G401 (cell line): ENCODE measurements at regions not wholly inside any gene's neighbourhood (a gene's known extent, or its start where the extent isn't known, plus 50 kb on each side); places are given as distances from the start of the nearest gene placed in this dataset.

Source experiments
- DNase-seq: peaks from one replicate; pipeline ENCODE4 v3.0.0-alpha.2; 2015; ENCODE audit warnings: low spot score
- in situ Hi-C: cut with HindIII; loops from 2 replicates; pipeline ENCODE4 v1.10.0; 2016; ENCODE audit warnings: low sequenced_read_pairs, mixed read lengths

DNA sequence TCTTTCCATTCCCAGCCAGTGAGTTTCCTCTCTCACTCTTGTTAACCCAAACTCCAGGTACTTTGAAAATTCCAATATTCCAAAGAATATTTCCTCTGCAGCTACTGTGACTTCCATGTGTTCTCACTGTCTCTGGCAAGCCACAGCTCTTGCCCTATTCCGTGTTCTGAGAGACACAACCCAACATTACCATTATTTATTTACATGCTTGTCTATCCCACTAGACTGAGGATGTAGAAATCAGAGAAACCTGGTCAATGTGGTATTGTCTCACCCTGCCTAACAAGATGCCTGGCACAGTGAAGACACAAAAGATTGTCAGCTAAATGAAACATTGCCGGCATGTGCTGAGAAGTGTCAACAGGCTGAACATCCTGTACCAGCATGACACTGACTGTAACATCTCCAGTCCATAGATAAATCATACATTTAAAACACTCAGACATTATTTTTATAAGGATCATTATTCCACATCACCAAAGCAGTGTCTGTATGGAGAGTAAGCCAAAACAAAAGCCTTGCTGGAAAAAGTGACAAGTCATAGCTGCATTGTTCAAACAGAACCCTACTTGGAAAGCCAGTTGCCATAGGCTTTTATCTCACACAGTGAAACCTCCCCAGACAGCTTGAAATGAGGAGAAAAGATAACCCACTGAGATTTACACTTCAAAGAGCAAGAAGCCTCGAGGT lies 72.3 kb downstream of the SIPA1L2 start:
- in situ Hi-C loops: no loop called here

DNA sequence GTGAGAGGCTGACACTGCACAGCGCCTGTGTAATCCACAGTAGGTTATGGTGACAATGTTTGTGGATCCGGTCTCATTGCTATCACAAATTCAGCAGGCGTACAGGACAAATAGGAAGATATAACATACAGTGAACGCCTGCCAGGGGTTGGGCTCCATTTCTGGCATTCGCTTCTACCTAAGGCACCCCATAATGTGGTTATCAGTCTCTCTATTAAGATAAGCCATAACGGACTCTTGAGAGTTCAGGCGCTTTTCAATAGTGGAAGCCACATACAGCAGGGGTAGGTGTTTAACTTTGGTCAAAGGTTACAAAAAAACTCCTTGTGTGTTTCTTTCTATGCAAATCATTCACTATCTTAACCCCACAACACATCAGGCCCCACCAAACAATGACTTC lies 72.8 kb downstream of the SIPA1L2 start:
- in situ Hi-C loops: no loop called here
- no peak for DNase-seq

More for the DNA sequence above, 72.3 kb downstream of the SIPA1L2 start:
- no peak for DNase-seq

DNA sequence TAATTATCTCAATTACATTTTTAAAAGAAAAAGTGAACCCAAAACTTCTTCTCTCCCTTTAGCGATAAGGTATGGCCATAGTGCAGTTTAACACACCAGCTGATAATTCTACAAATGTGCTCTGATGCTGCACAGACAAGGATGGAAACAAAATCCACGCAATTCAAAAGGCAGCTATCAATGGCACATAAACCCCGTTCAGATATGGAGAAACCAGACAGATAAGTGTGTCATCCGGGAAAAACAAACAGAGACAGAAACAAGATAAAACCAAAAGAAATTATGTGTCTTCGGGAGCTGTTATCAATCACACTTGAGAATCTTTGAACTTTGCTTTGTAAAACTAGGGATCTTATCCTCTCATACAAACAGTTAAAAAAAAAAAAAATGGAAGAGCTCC lies 73.6 kb downstream of the SIPA1L2 start:
- no peak for DNase-seq
- in situ Hi-C loops: no loop called here

DNA sequence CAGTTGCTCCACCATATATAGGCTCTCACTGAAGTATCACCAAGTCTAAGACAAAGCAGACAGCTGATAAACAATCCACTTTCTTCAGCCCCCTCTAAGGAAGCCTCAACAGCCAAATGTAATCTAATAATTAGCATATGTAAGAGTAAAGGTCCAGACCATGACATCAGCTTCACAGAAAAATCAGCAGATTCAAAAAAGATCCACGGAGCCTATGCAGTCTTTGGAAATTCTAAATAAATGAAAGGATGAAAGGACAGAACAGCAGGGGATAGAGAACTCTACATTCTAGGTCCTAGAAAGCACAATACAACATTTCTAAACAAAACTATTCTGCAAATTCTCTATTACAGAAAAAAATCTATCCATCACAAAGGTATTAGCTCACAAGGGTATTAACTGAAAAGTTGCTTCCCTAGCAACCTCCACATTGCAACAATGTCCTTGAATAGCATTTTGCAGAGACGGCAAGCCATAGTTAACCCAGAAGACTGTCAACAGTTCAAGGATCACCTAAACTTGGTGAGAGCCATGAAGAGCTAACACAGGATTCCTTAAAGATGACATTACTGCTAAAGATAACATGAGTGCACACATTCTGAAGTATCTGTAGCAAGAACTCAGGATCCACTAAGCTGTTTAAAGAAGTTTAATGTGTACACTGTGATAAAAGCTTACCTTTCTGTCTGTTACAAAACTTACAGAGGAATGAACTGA lies 74.3 kb downstream of the SIPA1L2 start:
- in situ Hi-C loops: no loop called here

DNA sequence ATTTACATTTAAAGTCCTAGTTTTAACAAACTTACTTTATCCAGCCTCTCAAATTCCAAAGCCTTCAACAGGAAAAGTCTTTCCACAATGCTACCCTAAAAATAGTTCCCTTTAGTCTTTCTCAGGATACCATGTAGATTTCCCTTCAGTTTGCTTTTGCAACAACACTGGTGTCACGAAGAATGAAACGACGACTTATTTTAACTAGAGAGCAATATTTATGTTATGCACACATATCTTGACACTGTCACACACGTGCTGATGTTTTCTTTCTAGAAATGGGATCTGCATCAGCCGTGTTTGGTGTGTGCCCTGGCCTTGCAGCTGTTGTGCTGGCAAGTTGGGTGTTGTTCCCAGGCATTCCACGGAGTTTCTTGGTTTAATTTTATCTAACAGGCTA lies 75.5 kb downstream of the SIPA1L2 start:
- in situ Hi-C loops: no loop called here
- DNase-seq: no peak

More for the DNA sequence above, 74.3 kb downstream of the SIPA1L2 start:
- DNase-seq: no peak

DNA sequence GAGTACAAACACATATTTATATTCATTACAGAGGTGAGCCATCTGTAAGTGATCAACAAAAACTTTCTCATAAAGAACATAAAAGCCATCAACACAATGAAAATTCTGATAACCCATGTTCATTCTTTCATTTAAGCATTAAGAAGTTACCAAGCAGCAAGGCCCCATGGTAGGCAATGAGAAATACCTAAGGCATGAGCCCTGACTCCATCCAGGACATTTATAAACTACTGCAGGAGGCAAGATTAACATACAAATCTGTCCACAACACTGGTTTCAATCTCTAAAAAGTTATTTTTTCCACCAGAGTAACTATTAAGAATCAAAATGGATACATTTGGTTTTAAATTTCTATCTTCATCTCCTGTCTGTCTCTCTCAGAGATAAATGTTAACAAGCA lies 76.1 kb downstream of the SIPA1L2 start:
- no peak for DNase-seq
- in situ Hi-C loops: no loop called here

DNA sequence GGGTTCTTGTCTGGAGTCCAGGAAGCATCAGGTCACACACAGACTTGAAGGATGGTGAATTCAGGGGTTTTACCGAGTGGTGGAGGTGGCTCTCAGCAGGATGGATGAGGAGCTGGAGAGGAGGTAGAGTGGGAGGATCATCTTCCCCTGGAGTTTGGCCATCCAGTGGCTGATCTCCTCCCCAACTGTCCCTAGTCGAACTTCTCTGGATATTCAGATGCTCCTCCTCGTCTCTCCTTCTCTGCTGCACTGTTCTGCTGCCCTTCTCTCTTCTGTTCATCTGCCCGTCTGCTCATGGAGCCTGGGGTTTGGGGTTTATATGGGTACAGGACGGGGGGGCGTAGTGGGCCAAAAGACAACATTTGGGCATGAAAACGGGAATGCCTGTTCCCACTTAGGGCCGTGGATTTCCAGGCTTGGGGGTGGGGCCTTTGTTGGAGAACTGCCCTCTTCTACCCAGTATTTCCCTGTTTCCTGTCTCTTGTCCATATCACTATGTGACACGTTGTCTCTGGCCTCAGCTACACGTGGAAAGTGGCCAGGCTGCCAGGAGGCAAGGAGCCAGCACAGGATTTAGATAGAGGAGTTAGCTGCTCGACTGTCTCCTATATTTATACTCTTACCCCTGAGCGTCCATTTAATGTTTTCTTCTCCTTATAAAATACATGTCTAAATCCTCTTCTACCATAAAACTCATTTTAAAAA lies 76.7 kb downstream of the SIPA1L2 start:
- in situ Hi-C loops: no loop called here
- peak; percentile 33 for DNase-seq

DNA sequence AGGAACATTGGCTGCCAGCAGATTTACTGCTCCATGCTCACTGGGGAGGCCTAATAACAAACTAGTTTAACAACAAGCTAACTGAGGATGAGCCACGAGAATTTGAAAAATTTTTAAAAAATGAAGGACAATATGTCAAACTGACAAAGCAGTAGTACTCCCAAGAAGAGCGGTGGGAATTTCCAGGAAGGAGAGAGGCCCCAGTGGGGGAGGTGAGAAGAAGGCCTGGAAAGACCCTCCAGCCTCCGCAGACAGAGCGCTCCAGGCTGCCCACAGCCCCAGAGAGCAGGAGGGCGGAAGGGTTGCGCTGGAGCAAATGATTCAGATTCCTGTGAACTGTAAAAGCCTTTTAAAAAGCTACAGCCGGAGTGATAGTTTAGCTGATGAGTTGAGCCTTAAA lies 78.5 kb downstream of the SIPA1L2 start:
- in situ Hi-C loops: no loop called here
- no peak for DNase-seq

DNA sequence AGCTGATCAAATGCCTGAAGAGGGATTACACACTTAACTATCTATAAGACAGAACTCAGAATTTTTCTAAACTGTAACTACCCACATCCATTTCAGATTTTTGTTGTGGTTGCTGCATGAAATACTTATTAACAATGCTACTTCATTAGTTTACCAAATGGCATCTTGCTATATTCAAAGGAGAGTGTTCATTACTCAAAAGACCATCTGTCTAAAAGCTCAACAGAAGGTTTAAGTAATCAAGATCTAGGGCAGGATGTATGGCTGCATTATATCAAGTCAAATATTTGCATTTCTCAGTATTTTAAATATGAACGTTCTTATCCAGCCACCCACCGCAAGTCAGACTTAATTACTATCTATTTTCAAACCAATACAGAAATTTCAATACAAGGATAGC lies 79.9 kb downstream of the SIPA1L2 start:
- in situ Hi-C loops: no loop called here
- no peak for DNase-seq

DNA sequence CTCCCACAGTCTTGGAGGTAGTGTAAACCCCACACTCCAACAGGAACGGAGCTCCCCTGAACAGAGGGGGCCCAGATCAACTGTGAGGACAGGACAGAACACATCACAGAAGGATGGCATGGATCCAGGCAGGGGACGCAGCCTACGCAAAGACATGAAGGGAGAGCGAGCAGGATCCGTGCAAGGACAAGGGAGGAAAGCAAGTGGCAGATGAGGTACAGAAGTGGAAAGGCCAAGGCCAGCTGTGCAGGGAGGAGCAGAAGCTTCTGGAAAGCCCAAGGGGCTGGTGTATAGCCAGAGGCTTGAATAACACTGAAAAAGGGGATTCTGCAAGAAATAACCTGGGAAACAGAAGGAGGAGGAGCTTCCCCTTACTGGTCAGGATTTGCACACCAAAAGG lies 81.2 kb downstream of the SIPA1L2 start:
- DNase-seq: no peak
- in situ Hi-C loops: no loop called here

DNA sequence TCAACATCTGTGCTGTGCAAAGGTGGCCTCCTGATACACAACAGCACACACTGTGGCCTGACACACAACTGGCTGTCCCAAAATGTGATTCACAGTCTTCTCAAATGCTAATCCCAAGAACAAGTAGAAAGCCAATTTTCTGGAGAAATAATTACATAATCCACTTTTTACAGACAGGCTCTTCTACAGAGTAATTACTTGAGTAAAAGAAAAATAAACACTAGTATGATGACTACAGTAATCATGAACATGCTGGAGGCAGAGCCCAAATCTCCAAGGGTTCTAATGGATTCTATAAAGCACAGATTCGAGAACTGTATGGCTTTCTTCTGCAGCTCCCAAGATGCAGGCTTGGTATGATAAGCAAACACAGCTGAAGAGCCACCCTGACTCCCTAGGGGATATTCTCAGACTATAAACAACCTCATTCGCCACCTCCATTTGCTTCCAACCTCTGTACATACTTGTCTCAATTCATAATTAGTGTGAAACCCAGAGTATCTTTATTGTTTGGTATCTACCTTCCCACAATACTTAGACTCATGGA lies 81.9 kb downstream of the SIPA1L2 start:
- in situ Hi-C loops: no loop called here
- DNase-seq: no peak

DNA sequence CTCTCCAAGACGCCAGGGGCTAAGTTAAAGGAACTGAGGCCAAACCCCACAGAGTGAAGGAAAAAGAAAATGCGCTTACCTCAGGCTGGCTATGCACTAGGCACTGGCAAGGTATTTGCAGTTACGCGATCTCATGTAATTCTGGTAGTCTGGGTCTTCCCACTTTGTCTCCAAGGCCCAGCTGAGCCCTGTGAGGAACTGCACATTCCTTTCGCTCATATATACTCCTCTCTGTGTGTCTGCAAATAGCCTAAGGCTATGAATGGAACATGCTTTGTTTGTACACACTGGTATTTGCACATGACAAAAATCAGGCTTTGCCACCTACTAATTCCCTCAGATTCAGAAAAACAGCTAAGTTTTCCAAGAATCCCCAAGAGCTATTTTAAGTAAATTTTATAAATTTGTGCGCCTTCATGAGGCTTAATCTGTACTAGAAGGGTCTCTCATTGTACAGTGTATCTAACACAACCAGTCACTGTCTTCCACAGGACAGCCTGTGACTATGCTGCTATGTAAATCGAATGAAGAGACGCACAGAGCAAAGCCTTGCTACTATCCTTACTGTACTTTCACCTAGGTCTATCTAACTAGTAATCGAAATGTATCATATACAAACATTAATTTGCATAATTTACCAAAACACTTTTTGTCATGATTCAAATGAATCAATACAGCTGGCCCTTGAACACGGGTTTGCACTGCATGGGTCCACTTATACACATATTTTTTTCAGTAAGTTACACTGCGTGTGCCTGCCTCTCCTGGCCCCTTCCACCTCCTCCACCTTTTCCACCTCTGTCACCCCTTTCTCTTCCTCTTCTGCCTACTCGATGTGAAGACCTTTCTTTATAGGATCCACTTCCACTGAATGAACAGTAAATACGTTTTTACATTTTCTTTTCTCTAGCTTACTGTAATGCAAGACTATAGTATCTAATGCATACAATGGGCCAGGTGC lies 87.0 kb downstream of the SIPA1L2 start:
- in situ Hi-C loops: no loop called here
- DNase-seq: no peak

DNA sequence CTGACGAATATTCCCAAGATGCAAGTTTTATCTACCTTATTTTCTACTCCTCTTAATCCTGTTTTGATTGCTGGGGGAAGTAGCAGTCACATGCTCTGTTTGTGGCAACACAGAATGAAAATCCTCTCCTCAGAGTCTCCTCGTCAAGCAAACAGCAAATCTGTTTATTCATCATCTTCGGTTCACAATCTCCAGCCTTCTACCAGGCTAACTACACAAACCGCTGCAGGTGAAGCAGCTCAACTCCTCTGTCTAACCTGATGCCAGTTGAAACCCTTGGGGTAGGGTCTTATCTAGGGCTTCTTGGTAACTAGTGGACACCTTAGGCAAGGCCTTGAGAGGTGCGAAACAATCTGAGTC lies 91.0 kb downstream of the SIPA1L2 start:
- in situ Hi-C loops: no loop called here

DNA sequence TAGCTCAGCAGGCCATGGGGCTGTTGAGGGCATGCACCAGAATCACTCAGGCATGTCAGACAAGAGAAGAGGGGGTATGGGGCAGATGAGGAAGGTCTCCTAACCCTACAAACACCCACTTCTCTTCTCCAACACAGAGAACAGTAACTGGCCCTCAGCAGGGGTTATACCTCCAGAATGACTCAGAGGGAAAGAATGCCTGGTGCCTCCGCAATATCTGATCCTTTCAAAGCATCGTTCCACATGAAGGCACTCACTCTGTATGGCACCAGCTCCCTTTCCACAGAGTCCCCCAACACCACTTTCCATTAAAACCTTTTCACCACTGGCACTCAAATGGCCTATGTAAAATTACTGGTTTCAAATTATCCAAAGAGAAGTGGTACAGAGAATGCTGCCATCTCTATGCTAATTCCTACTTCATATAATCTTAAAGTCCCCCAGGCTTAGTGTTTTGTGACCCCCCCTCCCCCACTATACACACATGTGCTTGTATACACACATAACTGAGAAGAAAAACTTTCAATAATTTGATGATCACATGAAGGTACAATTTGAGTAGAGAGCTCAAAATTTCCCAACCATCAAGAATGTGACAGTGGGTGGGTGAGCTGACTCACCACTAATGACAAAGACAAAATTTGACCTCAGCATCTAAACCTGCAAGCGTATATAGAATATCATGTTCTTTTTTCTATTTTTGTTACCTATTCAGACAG lies 91.5 kb downstream of the SIPA1L2 start:
- in situ Hi-C loops: no loop called here
- DNase-seq: no peak

More for the DNA sequence above, 91.0 kb downstream of the SIPA1L2 start:
- DNase-seq: no peak

DNA sequence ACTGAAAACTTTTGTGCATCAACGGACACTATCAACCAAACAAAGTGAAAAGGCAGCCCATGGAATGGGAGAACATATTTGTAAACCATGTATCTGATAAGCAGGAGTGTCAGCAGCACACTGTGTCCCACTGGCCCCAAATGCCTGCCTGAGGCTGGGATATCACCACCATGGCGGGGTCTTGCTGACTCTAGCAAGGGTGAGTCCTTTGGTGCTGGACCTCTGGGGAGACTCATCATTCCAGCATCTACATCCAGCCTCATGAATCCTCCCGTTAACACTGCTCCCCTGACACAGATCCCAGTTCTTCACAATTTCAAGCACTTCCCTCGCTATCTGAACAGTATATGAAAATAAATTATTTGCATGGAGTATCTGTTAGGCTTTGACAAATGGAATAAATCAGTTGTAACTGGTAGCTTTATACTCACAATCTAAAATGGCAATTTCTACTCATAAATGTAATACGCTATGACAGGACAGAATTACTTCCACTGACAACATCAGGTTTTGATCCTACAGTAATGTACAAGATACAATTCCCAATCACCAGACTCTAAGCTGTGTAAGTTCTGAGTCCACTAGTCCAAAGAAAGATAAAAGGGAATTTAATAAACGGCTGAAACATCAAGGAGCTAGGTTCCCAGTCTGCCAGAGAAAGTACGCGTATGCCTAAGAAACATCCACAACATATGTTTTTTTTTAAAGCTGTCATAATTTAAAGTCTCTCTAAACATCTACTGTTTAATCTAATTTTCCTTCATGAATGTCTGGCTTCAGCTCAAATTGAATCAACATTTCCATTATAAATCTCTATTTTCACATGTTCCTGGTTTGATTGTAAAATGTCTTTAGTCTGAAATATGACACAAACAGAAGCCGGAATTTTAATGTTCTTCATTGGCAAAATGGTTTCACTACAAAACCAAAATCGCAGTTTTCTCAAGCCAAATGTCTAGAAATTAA lies 95.1 kb downstream of the SIPA1L2 start:
- in situ Hi-C loops: no loop called here
- DNase-seq: no peak

DNA sequence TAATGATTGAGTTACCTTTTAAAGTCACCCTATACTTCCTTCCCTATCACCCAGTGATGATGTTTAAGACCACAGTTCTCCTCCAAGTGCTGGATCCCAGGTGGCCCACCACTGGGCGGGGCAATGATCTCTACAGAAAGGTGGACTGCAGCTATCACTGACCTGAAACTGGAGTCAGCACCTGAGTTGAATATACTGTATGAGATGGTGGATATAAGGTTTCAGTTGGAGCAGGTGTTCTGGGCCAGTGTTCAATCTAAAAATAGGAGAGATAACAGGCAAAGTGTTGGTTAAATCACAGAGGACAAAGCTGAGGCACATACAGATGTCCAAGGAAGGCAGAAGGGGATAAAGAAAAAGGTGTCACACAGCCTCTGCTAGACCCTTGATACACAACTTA lies 96.6 kb downstream of the SIPA1L2 start:
- in situ Hi-C loops: no loop called here
- DNase-seq: no peak

DNA sequence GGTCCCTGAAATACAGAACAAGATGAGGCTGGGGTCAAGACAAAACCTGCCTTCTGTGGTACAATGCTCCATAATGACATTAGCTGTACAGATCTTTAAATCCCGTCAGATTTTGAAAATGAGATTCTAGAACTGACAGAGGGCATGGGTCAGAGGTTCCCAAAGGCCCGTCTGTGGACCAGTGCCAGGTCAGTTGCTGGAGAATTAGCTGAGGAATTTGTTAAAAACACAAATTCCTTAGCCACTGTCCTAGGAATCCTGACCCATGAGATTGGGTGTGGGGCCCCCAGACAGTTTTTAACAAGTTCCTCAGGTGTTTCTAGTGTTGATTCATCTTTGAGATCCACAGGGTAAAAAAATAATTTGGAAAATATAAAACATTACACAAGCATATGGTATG lies 97.0 kb downstream of the SIPA1L2 start:
- DNase-seq: no peak
- in situ Hi-C loops: no loop called here
